Endodermal cell (in vitro differentiated cells): ENCODE measurements at regions not wholly inside any gene's neighbourhood (a gene's known extent, or its start where the extent isn't known, plus 50 kb on each side); places are given as distances from the start of the nearest gene placed in this dataset.

Experiments
- DNase-seq: peaks from one replicate; pipeline ENCODE4 v3.0.0-alpha.2; 2017
- H3K27ac ChIP-seq: 2 replicates; pipeline ENCODE4 v1.5.1; 2013; ENCODE audit warnings: mild to moderate bottlenecking, low read depth, low read length, moderate library complexity
- H3K27me3 ChIP-seq: 2 replicates; pipeline ENCODE4 v1.6.1; 2013; ENCODE audit warnings: mild to moderate bottlenecking, low read length, moderate library complexity; ENCODE audit not compliant: insufficient read depth, control insufficient read depth, poor library complexity, severe bottlenecking
- H3K36me3 ChIP-seq: 2 replicates; pipeline ENCODE4 v1.7.0; 2013; ENCODE audit warnings: mild to moderate bottlenecking, low read length, moderate library complexity; ENCODE audit not compliant: control insufficient read depth, insufficient read depth
- H3K4me1 ChIP-seq: one replicate; pipeline ENCODE4 v1.7.0; 2013; ENCODE audit warnings: low read length; ENCODE audit not compliant: control insufficient read depth, insufficient read depth
- H3K4me3 ChIP-seq: 2 replicates; pipeline ENCODE4 v1.5.1; 2013; ENCODE audit warnings: mild to moderate bottlenecking, low read length, moderate library complexity
- H3K9ac ChIP-seq: 2 replicates; pipeline ENCODE4 v1.6.1; 2013; ENCODE audit warnings: mild to moderate bottlenecking, low read length, moderate library complexity; ENCODE audit not compliant: poor library complexity, severe bottlenecking; ENCODE audit errors: extremely low read depth
- H3K9me3 ChIP-seq: 2 replicates; pipeline ENCODE4 v1.6.1; 2013; ENCODE audit warnings: mild to moderate bottlenecking, low read length, moderate library complexity; ENCODE audit not compliant: control insufficient read depth
- H3K27ac Mint-ChIP-seq: 2 replicates; pipeline ENCODE4 v1.8.0; 2020; ENCODE audit warnings: mixed read lengths
- H3K27me3 Mint-ChIP-seq: 2 replicates; pipeline ENCODE4 v1.8.0; 2021; ENCODE audit warnings: mild to moderate bottlenecking, mixed read lengths; ENCODE audit not compliant: insufficient read depth
- H3K36me3 Mint-ChIP-seq: 2 replicates; pipeline ENCODE4 v1.8.0; 2020; ENCODE audit warnings: low read depth, mixed read lengths
- H3K4me1 Mint-ChIP-seq: 2 replicates; pipeline ENCODE4 v1.8.0; 2020; ENCODE audit warnings: mixed read lengths
- H3K4me3 Mint-ChIP-seq: 2 replicates; pipeline ENCODE4 v1.8.0; 2020; ENCODE audit warnings: mild to moderate bottlenecking, moderate library complexity, mixed read lengths
- H3K9me3 Mint-ChIP-seq: 2 replicates; pipeline ENCODE4 v1.8.0; 2020; ENCODE audit warnings: mild to moderate bottlenecking, mixed read lengths
- CTCF ChIP-seq: fragments of 200-600 bp; sonication (generic); conservative IDR thresholded peaks from 2 replicates; pipeline ENCODE4 v1.5.0; 2021; ENCODE audit warnings: antibody characterized with exemption, mild to moderate bottlenecking
- WGBS, 2 experiments: methylation state at CpG; one replicate each; pipeline versions ENCODE4 v1.1.5 to v1.1.7; 2013; ENCODE audit warnings: missing lambda C conversion rate in 2 of 2, mixed read lengths in 1 of 2; ENCODE audit not compliant: insufficient coverage in 1 of 2, insufficient read length in 1 of 2; 5-methylcytosine and 5-hydroxymethylcytosine counted together

DNA sequence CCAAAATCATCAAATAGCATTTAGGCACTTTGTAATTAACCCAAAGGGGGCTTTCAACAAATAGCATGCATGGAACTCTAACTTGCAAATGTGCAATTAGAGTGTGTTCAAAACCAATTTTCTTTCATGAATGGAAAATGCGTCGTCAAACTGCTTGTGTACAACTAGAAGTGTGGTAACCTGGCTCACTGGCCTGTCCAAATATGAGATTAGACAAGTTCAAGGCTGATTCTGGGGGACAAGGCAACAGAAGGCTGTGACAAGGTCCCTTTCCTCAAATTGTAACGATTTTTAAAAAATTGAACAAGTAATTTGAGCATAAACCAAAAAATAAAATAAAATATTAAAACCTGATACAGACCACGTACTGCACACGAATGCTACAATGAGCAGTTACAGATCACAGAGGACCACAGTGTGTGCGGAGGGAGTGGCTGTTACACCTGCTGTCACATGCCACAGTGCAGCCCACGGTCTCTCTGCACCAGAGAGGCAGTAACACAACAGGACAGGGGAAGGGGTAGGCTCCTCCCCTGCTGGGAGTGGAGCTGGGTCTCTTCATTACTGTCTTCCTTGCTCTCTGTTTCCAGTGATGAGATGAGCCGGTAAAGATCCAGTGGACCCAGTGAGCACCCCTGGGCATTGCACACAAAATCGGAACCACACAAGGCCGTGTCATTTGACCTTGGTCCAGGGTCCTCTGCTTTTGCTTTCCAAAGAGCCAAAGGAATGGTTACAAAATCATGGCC, 252.2 kb upstream of the PDE10A start:
- Histone ChIP-seq H3K27ac (no peak overlapping the region), H3K4me1 (no peaks in the 10 kb centered on the region), H3K4me3 (no peak overlapping the region), H3K27me3 (no peaks in the 10 kb centered on the region), H3K9ac (no peak overlapping the region), H3K36me3 (no peaks in the 10 kb centered on the region), H3K9me3 (no peaks in the 10 kb centered on the region)
- H3K4me3 Mint-ChIP-seq: no peak overlapping the region
- DNase-seq: no peak
- WGBS, 2 experiments: 91 to 98% methylated on average over 8 to 10 of the region's 10 CpGs
- H3K36me3 Mint-ChIP-seq: no peaks in the 10 kb centered on the region
- H3K9me3 Mint-ChIP-seq: no peaks in the 10 kb centered on the region
- H3K4me1 Mint-ChIP-seq: no peaks in the 10 kb centered on the region
- no peak for TF ChIP-seq CTCF
- peaks cover 3% of the 10 kb centered on the region for H3K27me3 Mint-ChIP-seq
- H3K27ac Mint-ChIP-seq: no peak overlapping the region

DNA sequence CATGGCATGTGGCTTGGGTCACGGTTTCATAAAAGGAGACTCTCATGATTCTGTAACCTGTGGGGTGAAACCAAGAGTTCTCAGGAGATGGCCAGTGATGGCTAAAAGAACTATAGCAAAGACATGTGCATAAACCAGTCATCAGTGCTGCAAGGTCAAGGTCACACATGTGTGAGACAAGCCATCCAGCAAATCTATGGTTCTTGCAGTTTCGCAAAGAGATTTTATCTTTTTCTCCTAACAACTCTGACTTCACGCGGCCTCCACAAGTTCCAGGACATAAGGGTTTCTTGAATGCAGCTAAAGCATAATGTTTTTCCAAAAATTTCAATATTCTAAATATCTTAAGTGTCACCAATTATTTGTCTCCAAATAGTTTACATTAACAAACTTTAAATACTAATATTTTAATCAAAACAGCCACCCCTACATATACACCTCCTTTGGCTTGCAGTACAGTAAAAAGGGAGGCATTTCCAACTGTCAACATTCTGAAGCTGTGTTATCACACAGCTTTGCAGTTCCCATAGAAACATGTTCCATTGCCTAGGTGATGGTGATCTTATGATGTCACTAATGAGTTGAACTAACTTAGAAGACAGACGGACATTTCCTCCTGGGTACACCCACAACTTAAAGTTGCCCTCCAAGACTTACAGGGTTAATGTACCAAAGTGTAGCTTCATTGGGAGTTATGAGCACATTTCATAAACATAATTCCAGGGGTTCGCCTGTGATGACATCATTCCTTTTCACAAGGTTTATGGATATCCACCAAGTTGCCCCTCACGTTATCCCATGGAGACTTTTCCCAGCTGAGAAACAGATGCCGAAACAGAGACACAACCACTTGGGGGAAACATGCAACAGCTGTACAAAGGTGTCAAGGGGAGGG, 250.9 kb upstream of the PDE10A start:
- H3K27ac Mint-ChIP-seq: no peak overlapping the region

More for the DNA sequence above, 250.9 kb upstream of the PDE10A start:
- DNase-seq: no peak
- Mint-ChIP-seq H3K4me1 (no peaks in the 10 kb centered on the region), H3K9me3 (no peaks in the 10 kb centered on the region), H3K4me3 (no peak overlapping the region), H3K27me3 (peaks cover 8% of the 10 kb centered on the region), H3K36me3 (no peaks in the 10 kb centered on the region)
- H3K27me3 ChIP-seq: no peaks in the 10 kb centered on the region
- H3K36me3 ChIP-seq: no peaks in the 10 kb centered on the region
- WGBS, 2 experiments: 89 to 92% methylated on average over 8 of the region's 8 CpGs
- no peak overlapping the region for H3K9ac ChIP-seq
- no peak for TF ChIP-seq CTCF
- H3K4me3 ChIP-seq: no peak overlapping the region
- no peaks in the 10 kb centered on the region for H3K4me1 ChIP-seq
- no peaks in the 10 kb centered on the region for H3K9me3 ChIP-seq
- H3K27ac ChIP-seq: no peak overlapping the region
